Mononuclear cell (primary cell): ENCODE measurements at regions not wholly inside any gene's neighbourhood (a gene's known extent, or its start where the extent isn't known, plus 50 kb on each side); places are given as distances from the start of the nearest gene placed in this dataset.
"Not testable (repeated sequence)": the region's sequence is repeated elsewhere in the genome, so short reads cannot be mapped to it uniquely, and the experiment has no call there.

Source experiments
- H3K27me3 ChIP-seq: 2 replicates; pipeline ENCODE4 v1.6.0; 2011; ENCODE audit warnings: low read length, control low read depth; ENCODE audit not compliant: insufficient read depth
- H3K4me1 ChIP-seq: 2 replicates; pipeline ENCODE4 v1.5.1; 2011; ENCODE audit warnings: mild to moderate bottlenecking, low read length, control low read depth; ENCODE audit not compliant: insufficient read depth
- H3K4me3 ChIP-seq: 2 replicates; pipeline ENCODE4 v1.5.1; 2011; ENCODE audit warnings: mild to moderate bottlenecking, low read length, moderate library complexity
- H3K9me3 ChIP-seq: 2 replicates; pipeline ENCODE4 v1.5.1; 2011; ENCODE audit warnings: low read depth, mild to moderate bottlenecking, control low read depth, low read length

DNA sequence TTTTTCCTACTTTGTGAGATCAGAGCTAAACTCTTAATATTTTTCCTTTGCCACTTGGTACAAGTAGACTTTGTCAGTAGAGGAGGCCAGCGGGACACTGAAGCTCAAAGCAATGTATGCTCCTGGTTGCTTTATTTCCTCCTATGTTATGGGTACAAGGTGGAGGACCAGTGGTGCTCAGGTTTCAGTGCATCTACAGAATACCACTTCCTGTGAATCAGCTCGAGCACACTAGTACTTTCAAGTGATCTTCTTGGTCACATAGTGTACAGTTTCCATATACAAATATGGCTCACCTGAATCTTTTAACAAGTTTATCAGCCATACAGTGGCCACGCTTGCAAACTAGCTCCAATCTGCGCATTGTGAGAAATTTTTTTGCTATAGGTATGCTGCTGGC lies 1674.8 kb upstream of the TMEFF2 start:
- H3K4me3 ChIP-seq, result no peak overlapping the region
- no peaks in the 10 kb centered on the region for H3K9me3 ChIP-seq
- H3K4me1 ChIP-seq, result no peaks in the 10 kb centered on the region
- no peaks in the 10 kb centered on the region for H3K27me3 ChIP-seq

DNA sequence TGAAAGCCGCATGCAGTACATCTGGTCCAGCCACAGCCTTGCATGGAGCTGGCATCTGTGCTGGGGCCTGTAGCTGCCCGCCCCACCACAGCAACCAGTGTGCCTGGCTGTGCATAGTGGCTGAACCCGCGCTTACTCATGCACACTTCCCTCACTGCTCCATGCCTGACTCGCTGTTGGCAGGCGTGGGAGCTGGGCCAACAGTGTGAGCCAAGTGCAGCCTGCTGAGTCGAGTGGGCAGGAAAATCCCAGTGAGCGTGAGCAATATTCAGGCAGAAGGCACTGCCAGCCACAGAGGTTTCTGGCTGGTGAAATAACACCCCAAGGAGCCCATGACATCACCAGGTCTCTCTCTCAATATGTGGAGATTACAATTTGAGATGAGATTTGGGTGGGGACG lies 1674.1 kb upstream of the TMEFF2 start:
- Histone ChIP-seq H3K4me1 (no peaks in the 10 kb centered on the region), H3K4me3 (no peak overlapping the region), H3K27me3 (no peaks in the 10 kb centered on the region), H3K9me3 (no peaks in the 10 kb centered on the region)

DNA sequence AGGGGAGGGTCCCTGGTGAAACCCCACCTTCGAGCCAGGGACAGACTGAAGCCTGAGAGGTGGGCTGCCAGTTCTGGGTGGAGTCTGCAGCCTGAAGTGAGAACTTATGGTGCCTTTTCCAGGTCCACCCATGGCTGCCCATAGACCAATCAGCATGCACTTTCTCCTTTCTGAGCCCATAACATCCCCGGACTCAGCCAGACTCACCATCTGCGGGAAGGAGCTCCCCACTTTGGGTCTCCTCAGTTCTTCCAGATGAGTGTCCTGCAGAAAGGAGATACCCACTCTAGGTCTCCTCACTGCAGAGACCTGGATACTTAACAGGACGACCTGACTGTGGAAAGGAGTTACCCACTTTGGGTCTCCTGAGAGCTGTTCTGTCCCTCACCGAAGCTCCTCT lies 1673.4 kb upstream of the TMEFF2 start:
- Histone ChIP-seq H3K4me3 (no peak overlapping the region), H3K4me1 (no peaks in the 10 kb centered on the region), H3K9me3 (no peaks in the 10 kb centered on the region), H3K27me3 (no peaks in the 10 kb centered on the region)

DNA sequence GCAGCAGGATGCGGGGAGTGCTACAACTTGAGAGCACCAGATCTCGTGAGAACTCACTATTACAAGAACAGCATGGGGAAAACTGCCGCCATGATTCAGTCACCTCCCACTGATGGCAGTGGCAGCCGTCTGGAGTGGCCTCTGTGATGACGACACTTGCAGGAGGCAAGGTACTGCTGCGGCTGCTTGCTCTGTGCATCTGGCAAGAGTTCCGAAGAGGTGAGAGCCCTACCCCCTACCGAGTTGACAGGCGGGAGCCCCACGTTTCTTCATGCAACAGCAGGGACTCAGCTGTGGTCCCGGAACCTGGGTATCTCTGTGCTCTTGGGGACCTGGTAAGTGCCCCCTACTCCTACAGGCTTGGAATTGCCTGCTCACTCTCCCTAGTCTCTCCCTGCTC lies 1672.7 kb upstream of the TMEFF2 start:
- Histone ChIP-seq H3K4me1 (no peaks in the 10 kb centered on the region), H3K9me3 (no peaks in the 10 kb centered on the region), H3K27me3 (no peaks in the 10 kb centered on the region), H3K4me3 (no peak overlapping the region)

DNA sequence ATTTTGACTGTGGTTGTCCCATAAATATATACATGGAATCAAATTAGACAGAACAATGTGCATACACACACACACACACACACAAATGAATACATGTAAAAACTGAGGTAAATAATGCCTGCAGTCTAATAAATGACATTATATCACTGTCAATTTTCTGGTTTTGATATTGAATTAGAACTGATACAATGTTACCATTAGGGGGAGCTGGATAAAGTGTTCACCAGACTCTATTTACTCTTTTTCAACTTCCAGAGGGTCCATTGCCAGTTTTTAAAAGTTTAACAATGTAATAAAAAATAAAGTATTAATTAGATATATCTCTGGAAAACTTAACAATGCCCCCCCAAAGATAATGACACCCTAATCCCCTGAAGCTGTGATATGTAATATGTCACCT lies 1666.8 kb upstream of the TMEFF2 start:
- no peaks in the 10 kb centered on the region for H3K9me3 ChIP-seq
- H3K4me1 ChIP-seq, result no peaks in the 10 kb centered on the region
- H3K4me3 ChIP-seq, result no peak overlapping the region
- no peaks in the 10 kb centered on the region for H3K27me3 ChIP-seq

DNA sequence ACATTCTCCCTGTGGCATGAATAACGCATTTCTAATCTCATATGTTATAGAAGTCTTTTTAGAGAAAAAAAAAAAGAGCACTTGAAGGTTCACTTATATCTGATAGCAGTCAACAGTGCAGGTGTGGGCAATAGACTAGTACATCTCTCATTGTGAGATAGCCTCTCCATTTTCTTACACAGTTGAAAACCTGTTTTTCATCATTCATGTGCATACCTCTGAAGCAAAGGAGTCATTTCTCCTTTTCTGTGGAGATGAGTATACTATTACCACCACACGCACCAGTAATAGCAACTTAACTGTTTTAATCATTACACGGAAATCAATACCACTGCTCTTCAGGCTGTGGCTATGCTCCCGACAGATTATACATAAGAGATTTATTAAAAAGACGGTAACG lies 1653.3 kb upstream of the TMEFF2 start:
- H3K4me3 ChIP-seq, result no peak overlapping the region
- no peaks in the 10 kb centered on the region for H3K27me3 ChIP-seq
- no peaks in the 10 kb centered on the region for H3K9me3 ChIP-seq
- no peaks in the 10 kb centered on the region for H3K4me1 ChIP-seq

DNA sequence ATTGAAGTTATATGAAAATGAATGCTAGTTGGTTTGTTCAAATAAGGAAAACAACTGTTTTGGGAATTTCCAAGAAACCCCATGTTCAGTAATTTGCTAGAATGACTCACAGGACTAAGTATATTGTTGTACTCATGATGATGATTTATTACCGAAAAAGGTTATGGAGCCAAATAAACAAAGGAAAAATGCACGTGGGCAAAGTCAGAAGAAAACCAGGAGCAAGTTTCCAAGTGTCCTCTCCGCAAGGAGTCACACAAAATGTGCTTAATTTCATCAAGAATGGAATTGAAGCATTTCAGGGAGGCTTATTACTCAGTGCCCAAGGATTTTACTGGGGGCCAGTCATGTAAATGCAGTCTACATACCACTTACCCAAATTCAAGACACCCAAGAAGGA lies 1652.4 kb upstream of the TMEFF2 start:
- H3K9me3 ChIP-seq, result no peaks in the 10 kb centered on the region
- no peaks in the 10 kb centered on the region for H3K4me1 ChIP-seq
- no peaks in the 10 kb centered on the region for H3K27me3 ChIP-seq
- no peak overlapping the region for H3K4me3 ChIP-seq

DNA sequence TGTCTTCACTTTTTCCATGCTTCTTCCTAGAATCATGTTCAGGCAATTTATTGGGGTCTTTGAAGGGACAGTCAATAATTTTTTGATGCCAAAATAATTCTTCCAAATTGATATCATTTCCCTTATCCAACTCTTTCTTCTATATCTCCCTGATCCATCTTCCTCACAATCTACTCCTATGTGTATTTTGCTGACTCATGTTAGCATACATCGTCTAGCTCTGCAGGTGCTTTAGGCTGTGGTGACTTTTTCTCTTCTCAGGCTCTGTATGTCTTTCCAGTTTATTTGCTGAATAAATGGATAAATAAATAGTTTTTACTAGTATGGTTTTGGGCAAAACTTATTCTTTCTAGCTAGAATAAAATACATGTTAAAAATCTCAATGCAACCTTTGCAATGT lies 1650.9 kb upstream of the TMEFF2 start:
- H3K27me3 ChIP-seq, result no peaks in the 10 kb centered on the region
- H3K9me3 ChIP-seq, result no peaks in the 10 kb centered on the region
- no peaks in the 10 kb centered on the region for H3K4me1 ChIP-seq
- H3K4me3 ChIP-seq, result no peak overlapping the region

DNA sequence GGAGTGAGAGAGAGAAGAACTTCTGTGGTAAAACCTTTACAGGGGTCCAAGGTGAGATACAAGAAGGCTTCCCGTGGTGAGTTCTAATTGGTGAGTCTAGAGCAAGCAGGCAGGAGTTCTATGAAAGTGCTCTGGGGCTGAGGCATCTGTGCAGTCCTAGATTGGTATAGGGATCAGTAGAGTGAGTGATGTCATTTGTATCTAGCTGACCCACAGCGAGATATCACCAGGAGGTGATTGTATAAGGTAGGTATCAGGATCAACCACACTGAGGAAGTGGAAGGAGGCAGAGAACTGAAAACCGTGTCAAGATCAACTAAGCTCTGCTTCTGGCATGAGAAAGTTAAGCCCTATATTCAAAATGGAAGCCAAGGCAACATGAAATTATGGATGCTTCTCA lies 1648.9 kb upstream of the TMEFF2 start:
- Histone ChIP-seq H3K4me1 (no peaks in the 10 kb centered on the region), H3K4me3 (no peak overlapping the region)

DNA sequence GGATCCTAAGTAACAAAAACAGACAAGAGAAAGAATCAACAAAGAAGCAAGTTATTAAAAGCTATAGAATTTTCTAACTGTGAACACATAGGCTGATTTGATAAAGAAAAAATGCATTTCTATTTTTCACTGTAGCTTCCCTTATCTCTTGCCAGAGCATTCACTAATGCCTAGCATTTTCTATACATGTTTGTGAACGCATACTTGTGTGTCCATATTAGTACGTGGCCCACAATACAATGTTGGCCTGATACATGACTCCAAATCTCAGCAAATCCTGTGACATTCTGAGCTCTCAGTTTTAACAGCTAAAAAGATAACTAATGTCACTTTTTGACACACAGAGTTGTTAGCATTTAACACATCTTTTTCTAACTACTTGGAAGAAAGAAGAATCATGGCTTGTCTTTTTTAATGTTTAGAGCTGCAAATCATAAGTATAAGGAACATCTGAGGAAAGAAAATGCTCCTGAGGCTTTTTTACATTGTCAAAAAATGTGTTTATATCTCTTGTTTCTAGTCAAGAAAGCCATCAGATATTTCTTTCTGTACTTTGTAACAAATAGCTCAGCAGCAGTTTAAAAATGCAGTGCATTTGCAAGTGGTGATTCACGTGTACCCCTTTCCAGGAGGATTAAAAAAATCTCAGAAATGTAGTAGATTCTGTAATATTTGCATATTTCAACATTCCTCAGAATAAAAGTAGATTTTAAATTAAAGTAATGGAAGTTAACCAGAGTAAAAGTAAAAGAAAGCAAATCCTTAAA lies 1646.8 kb upstream of the TMEFF2 start:
- no peaks in the 10 kb centered on the region for H3K27me3 ChIP-seq
- no peaks in the 10 kb centered on the region for H3K9me3 ChIP-seq
- H3K4me3 ChIP-seq, result no peak overlapping the region
- no peaks in the 10 kb centered on the region for H3K4me1 ChIP-seq

More for the DNA sequence above, 1648.9 kb upstream of the TMEFF2 start:
- no peaks in the 10 kb centered on the region for H3K9me3 ChIP-seq
- H3K27me3 ChIP-seq, result no peaks in the 10 kb centered on the region

DNA sequence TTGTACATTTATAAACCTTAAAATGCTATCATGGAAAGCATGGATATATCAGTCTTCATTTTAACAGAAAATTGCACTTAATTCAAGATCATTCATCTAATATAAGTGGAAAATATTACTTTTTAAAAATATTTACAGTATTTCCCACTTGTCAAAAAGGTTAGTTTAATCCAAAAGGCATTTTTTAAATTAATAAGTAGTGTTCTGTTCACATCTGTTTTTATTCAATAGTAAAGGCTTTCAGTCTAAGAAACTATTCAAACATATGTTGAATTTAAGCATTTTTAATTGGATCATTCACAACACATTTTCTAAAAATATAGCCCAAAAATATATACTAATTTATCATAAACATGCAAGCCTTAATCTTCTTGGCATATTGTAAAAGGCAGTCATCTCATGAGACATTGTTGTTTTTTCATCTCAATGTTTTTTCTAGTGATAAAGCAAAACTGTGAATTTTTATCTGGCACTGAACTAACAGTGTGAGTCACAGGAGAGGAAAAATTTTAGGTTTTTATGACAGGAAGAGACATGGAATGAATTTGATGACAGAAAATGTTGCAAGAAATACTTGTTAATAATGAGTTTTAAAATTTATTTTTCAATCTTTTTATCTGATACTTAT lies 1642.5 kb upstream of the TMEFF2 start:
- H3K4me1 ChIP-seq, result no peaks in the 10 kb centered on the region
- H3K27me3 ChIP-seq, result no peaks in the 10 kb centered on the region
- H3K9me3 ChIP-seq, result no peaks in the 10 kb centered on the region
- H3K4me3 ChIP-seq, result no peak overlapping the region

DNA sequence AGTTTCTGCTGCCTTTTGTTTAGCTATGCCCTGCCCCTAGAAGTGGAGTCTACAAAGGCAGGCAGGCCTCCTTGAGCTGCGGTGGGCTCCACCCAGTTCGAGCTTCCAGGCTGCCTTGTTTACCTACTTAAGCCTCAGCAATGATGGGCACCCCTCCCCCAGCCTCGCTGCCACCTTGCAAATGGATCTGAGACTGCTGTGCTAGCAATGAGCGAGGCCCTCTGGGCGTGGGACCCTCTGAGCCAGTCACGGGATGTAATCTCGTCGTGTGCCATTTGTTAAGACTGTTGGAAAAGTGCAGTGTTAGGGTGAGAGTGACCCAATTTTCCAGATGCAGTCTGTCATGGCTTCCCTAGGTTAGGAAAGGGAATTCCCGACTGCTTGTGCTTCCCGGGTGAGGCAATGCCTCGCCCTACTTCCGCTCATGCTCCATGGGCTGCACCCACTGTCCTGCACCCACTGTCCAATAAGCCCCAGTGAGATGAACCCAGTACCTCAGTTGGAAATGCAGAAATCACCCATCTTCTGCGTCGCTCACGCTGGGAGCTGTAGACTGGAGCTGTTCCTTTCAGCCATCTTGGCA lies 1641.8 kb upstream of the TMEFF2 start:
- not testable (repeated sequence) for H3K27me3 ChIP-seq, H3K4me1 ChIP-seq, H3K4me3 ChIP-seq, H3K9me3 ChIP-seq

DNA sequence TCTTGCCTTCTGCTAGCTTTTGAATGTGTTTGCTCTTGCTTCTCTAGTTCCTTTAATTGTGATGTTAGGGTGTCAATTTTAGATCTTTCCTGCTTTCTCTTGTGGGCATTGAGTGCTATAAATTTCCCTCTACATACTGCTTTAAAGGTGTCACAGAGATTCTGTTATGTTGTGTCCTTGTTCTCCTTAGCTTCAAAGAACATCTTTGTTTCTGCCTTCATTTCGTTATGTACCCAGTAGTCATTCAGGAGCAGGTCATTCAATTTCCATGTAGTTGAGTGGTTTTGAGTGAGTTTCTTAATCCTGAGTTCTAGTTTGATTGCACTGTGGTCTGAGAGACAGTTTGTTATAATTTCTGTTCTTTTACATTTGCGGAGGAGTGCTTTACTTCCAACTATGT lies 1639.2 kb upstream of the TMEFF2 start:
- H3K4me3 ChIP-seq, H3K27me3 ChIP-seq, H3K4me1 ChIP-seq, H3K9me3 ChIP-seq: not testable (repeated sequence)

DNA sequence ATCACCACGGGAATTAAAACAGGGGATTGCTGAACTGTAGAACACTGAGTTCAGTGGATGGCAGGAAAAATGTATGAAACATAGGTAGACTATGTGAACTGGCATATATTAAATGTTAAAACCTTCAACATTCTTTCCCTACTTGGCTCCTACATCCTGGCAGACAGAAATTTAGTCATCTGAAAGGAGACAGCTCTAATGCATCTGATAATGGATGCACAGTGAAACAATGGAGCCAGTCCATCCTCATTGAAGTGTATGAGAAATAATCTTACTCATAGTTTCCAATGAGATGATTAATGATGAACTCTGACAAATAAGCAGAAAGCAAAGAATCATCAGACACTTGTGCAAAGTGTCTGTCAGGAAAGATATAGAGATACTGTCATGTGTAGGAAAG lies 1629.7 kb upstream of the TMEFF2 start:
- no peak overlapping the region for H3K4me3 ChIP-seq
- no peaks in the 10 kb centered on the region for H3K27me3 ChIP-seq
- H3K4me1 ChIP-seq, result no peaks in the 10 kb centered on the region
- H3K9me3 ChIP-seq, result no peaks in the 10 kb centered on the region

DNA sequence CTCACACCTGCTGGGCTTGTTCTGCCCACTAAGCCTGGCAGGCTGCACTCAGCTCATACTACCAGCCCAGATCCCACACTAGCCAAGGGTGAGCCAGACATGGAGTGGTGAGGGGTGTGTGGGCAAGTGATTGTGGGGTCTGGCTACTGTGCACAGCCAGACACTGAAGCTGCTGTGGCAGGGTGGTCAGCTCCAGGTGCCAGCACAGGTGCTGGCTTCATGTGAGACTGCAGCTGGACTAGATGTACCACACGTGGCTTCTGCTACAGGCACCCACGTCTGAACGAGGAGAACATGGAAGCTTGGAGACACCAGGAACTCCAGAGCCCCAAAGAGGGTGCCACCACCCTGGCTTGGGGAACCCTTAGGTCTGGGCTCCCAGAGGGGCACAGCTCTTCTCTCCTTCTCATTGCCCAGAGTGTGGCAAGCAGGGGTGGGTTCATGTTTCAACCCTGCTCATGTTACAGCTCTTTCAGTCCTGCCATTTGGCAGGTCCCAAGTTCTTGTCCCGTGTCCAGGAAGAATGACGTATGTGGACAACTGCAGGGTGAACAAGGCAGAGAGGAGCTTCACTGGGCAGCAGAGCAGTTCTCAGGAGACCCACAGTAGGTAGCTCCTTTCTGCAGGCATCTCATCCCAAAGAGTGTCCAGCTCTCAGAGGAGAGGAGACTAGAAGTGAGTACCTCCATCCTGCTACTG lies 1624.2 kb upstream of the TMEFF2 start:
- H3K9me3 ChIP-seq, result no peaks in the 10 kb centered on the region
- no peaks in the 10 kb centered on the region for H3K27me3 ChIP-seq
- H3K4me3 ChIP-seq, result no peak overlapping the region
- H3K4me1 ChIP-seq, result no peaks in the 10 kb centered on the region
